DND-41 (cell line): ENCODE measurements at regions not wholly inside any gene's neighbourhood (a gene's known extent, or its start where the extent isn't known, plus 50 kb on each side); places are given as distances from the start of the nearest gene placed in this dataset.
A peak's percentile ranks its signal among the peaks of the same experiment; 100 is the strongest.
"Not testable (repeated sequence)": the region's sequence is repeated elsewhere in the genome, so short reads cannot be mapped to it uniquely, and the experiment has no call there.

Experiments used
- ATAC-seq: fragments of 200-7000 bp; cut with Tn5 transposase; 3 replicates; pipeline ENCODE4 v1.9.1; 2021; ENCODE audit warnings: low read depth; ENCODE audit not compliant: insufficient read depth
- DNase-seq: peaks from one replicate; pipeline ENCODE4 v3.0.0-alpha.2; 2020
- H2AFZ ChIP-seq: 2 replicates; pipeline ENCODE4 v1.6.0; 2012; ENCODE audit warnings: low read depth, low read length
- H3K27ac ChIP-seq: 2 replicates; pipeline ENCODE4 v1.5.1; 2012; ENCODE audit warnings: low read length, inconsistent platforms
- H3K27me3 ChIP-seq: fragments of 200-600 bp; sonication (generic); 2 replicates; pipeline ENCODE4 v1.6.0; 2012; ENCODE audit warnings: low read length, mild to moderate bottlenecking, inconsistent platforms; ENCODE audit not compliant: insufficient read depth, poor library complexity
- H3K36me3 ChIP-seq: 2 replicates; pipeline ENCODE4 v1.5.1; 2012; ENCODE audit warnings: low read length, inconsistent platforms; ENCODE audit not compliant: insufficient read depth
- H3K4me1 ChIP-seq: 2 replicates; pipeline ENCODE4 v1.5.1; 2012; ENCODE audit warnings: mild to moderate bottlenecking, low read length; ENCODE audit not compliant: insufficient read depth
- H3K4me2 ChIP-seq: 2 replicates; pipeline ENCODE4 v1.6.0; 2012; ENCODE audit warnings: mild to moderate bottlenecking, moderate library complexity, low read length, inconsistent platforms; ENCODE audit not compliant: insufficient read depth
- H3K4me3 ChIP-seq, 2 experiments: fragments of 200-600 bp in 1 of 2; shearing (Covaris generic) in 1 of 2; 2 replicates each; pipeline ENCODE4 v1.5.1; 2012 to 2016; ENCODE audit warnings: inconsistent platforms in 2 of 2, low read length in 2 of 2, mild to moderate bottlenecking in 2 of 2, low read depth in 1 of 2, moderate library complexity in 1 of 2
- H3K79me2 ChIP-seq: 2 replicates; pipeline ENCODE4 v1.6.0; 2012; ENCODE audit warnings: low read length, inconsistent platforms; ENCODE audit not compliant: insufficient read depth
- H3K9ac ChIP-seq: 2 replicates; pipeline ENCODE4 v1.6.0; 2012; ENCODE audit warnings: low read depth, mild to moderate bottlenecking, inconsistent platforms, low read length, moderate library complexity
- H3K9me3 ChIP-seq: 2 replicates; pipeline ENCODE4 v1.5.1; 2012; ENCODE audit warnings: low read length, moderate library complexity, mild to moderate bottlenecking, inconsistent platforms; ENCODE audit not compliant: insufficient read depth, severe bottlenecking
- H4K20me1 ChIP-seq: 2 replicates; pipeline ENCODE4 v1.6.0; 2012; ENCODE audit warnings: low read length; ENCODE audit not compliant: insufficient read depth
- CTCF ChIP-seq: IDR thresholded peaks from 2 replicates; pipeline ENCODE4 v1.5.1; 2012; ENCODE audit warnings: borderline replicate concordance, low read length, moderate library complexity, mild to moderate bottlenecking; ENCODE audit not compliant: poor library complexity, severe bottlenecking; ENCODE audit errors: extremely low read depth
- EZH2 ChIP-seq: IDR thresholded peaks from 3 replicates; pipeline ENCODE4 v1.6.1; 2012; ENCODE audit warnings: borderline replicate concordance, low read depth, mild to moderate bottlenecking, moderate library complexity, low read length, inconsistent platforms; ENCODE audit not compliant: severe bottlenecking

GRCh38 chr6:133088931-133089695 lies 152.0 kb upstream of the EYA4 start:
- ATAC-seq (no peak), DNase-seq (no peak)
- H3K9ac ChIP-seq: no peak overlapping the region
- no peaks in the 10 kb centered on the region for H3K36me3 ChIP-seq
- no peaks in the 10 kb centered on the region for H3K27me3 ChIP-seq
- no peaks in the 10 kb centered on the region for H3K79me2 ChIP-seq
- H3K4me2 ChIP-seq: no peak overlapping the region
- H3K9me3 ChIP-seq: no peaks in the 10 kb centered on the region
- H3K27ac ChIP-seq: no peak overlapping the region
- H3K4me1 ChIP-seq: peaks cover 13% of the 10 kb centered on the region; the same call in 1 of the 2 replicates
- H4K20me1 ChIP-seq: no peaks in the 10 kb centered on the region
- H2AFZ ChIP-seq: no peak overlapping the region
- H3K4me3 ChIP-seq: no peak overlapping the region
- TF ChIP-seq EZH2 (no peak), CTCF (no peak)

DNA sequence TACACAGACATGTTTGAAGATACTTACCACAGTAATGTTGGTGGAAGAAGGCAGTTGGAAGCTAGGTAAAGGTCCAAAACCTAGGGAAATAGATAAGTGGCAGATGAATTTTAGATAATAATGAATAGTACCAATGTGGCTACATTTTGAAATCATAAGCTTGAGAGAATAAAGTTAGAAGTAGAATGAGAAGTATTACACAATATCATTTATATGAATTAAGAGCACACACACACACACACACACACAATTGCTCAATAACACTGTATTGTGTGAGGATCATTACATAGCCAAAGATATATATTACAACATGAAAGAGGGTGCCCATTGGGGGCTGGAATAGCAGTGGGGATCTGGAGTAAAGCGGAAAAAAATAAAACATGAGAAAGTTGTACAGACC lies 149.0 kb upstream of the EYA4 start:
- no peak for DNase-seq
- Histone ChIP-seq H3K9me3 (no peaks in the 10 kb centered on the region), H3K4me1 (peaks cover 13% of the 10 kb centered on the region; the same call in 1 of the 2 replicates), H3K36me3 (no peaks in the 10 kb centered on the region), H3K27ac (no peak overlapping the region), H3K9ac (no peak overlapping the region), H2AFZ (no peak overlapping the region), H3K79me2 (no peaks in the 10 kb centered on the region), H3K4me3 (no peak overlapping the region), H3K27me3 (no peaks in the 10 kb centered on the region), H4K20me1 (no peaks in the 10 kb centered on the region), H3K4me2 (no peak overlapping the region)
- TF ChIP-seq CTCF (no peak), EZH2 (no peak)
- ATAC-seq: no peak

DNA sequence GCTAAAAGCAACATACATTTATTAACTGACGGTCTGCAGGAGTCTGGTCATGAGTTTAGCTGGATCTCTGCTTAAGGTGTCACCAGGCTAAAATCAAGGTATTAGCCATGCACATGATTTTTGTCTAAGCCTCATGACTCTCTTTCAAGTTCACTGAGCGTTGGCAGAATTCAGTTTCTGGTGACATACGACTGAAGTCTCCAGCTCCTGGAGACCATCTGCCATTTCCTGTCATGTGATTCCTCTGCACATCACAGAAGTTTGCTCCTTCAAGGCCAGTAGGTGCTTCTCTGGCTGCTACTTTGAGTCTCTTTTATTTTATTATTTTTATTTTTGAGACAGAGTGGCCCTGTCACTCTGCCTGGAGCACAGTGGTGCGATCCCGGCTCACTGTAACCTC lies 148.4 kb upstream of the EYA4 start:
- no peak overlapping the region; the same call in 1 of the 2 replicates for H2AFZ ChIP-seq
- H3K36me3 ChIP-seq: no peaks in the 10 kb centered on the region
- no peak overlapping the region for H3K4me2 ChIP-seq
- no peak overlapping the region for H3K27ac ChIP-seq
- no peaks in the 10 kb centered on the region for H4K20me1 ChIP-seq
- H3K9me3 ChIP-seq: no peaks in the 10 kb centered on the region
- H3K9ac ChIP-seq: no peak overlapping the region
- ATAC-seq (peak; percentile 88), DNase-seq (peak; percentile 29)
- no peak overlapping the region for H3K4me3 ChIP-seq
- TF ChIP-seq EZH2 (no peak), CTCF (no peak)
- H3K4me1 ChIP-seq: peaks cover 13% of the 10 kb centered on the region; the same call in 1 of the 2 replicates
- no peaks in the 10 kb centered on the region for H3K27me3 ChIP-seq
- H3K79me2 ChIP-seq: no peaks in the 10 kb centered on the region

DNA sequence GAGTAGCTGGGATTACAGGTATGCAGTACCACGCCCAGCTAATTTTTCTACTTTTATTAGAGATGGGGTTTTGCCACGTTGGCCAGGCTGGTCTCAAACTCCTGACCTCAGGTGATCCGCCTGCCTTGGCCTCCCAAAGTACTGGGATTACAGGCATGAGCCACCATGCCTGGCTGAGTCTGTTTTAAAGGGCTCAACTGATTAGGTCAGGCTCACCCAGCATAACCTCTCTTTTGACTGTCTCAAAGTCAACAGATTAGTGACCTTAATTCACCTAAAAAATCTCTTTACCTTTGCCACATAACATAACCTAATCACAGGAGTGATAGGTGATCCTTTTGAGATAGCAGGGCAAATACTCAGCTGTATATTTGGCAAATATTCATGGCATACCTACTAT lies 147.9 kb upstream of the EYA4 start:
- H3K9me3 ChIP-seq, H2AFZ ChIP-seq, H3K9ac ChIP-seq, H3K27ac ChIP-seq, H3K27me3 ChIP-seq, DNase-seq, ATAC-seq, H3K4me2 ChIP-seq, H3K79me2 ChIP-seq, H4K20me1 ChIP-seq, H3K4me3 ChIP-seq, H3K36me3 ChIP-seq: not testable (repeated sequence)
- H3K4me1 ChIP-seq: peaks cover 13% of the 10 kb centered on the region; the same call in 1 of the 2 replicates
